Sigmoid colon (tissue), 6 donors: ENCODE measurements at regions not wholly inside any gene's neighbourhood (a gene's known extent, or its start where the extent isn't known, plus 50 kb on each side); places are given as distances from the start of the nearest gene placed in this dataset.

Experiments used
- DNase-seq: peaks from one replicate; pipeline ENCODE4 v3.0.0-alpha.2; 2019
- H3K27ac ChIP-seq, 4 donors: fragments of 200-600 bp; sonication (generic); one replicate each; pipeline ENCODE4 v1.5.1; 2016 to 2019; ENCODE audit warnings: mild to moderate bottlenecking in 1 of 4
- H3K27me3 ChIP-seq, 3 donors: fragments of 200-600 bp; sonication (generic); one replicate each; pipeline ENCODE4 v1.5.1; 2019; ENCODE audit warnings: mild to moderate bottlenecking in 1 of 3
- H3K36me3 ChIP-seq, 4 donors: fragments of 200-600 bp; sonication (generic); one replicate each; pipeline ENCODE4 v1.5.1; 2016 to 2019
- H3K4me1 ChIP-seq, 4 donors: fragments of 200-600 bp; sonication (generic); one replicate each; pipeline ENCODE4 v1.5.1; 2017 to 2019
- H3K4me3 ChIP-seq, 4 donors: fragments of 200-600 bp; sonication (generic); one replicate each; pipeline ENCODE4 v1.5.1; 2017 to 2019; ENCODE audit warnings: mild to moderate bottlenecking in 2 of 4, moderate library complexity in 1 of 4
- H3K9me3 ChIP-seq, 4 donors: fragments of 200-600 bp in 3 of 4; sonication (generic) in 3 of 4; one replicate each; pipeline versions ENCODE4 v1.5.1 to v1.6.1; 2013 to 2019
- CTCF ChIP-seq, 4 experiments: fragments of 450-650 bp in 3 of 4; fragments of 200-600 bp in 1 of 4; IDR thresholded peaks; one replicate each; pipeline ENCODE4 v1.5.1; 2016 to 2019; ENCODE audit warnings: antibody characterized with exemption in 4 of 4, mild to moderate bottlenecking in 3 of 4, moderate library complexity in 2 of 4
- EP300 ChIP-seq, 4 donors: sonication (generic); formaldehyde crosslinking; IDR thresholded peaks; one replicate each; pipeline ENCODE4 v1.6.1; 2017; ENCODE audit warnings: antibody characterized with exemption in 4 of 4
- POLR2A ChIP-seq, 2 donors: fragments of 450-650 bp; IDR thresholded peaks; one replicate each; pipeline ENCODE4 v1.6.1; 2016; ENCODE audit warnings: antibody characterized with exemption in 2 of 2, mild to moderate bottlenecking in 2 of 2, moderate library complexity in 2 of 2
- POLR2AphosphoS5 ChIP-seq, 4 donors: sonication (generic); formaldehyde crosslinking; IDR thresholded peaks; one replicate each; pipeline ENCODE4 v1.6.1; 2017; ENCODE audit warnings: antibody characterized with exemption in 4 of 4
- WGBS, 2 donors: extraction: QIAGEN DNeasy Blood & Tissue Kit; methylation state at CpG; one replicate each; pipeline ENCODE4 v1.1.7; 2013; 5-methylcytosine and 5-hydroxymethylcytosine counted together
- intact Hi-C: fragments of 100-400 bp; cut with DNase I; formaldehyde crosslinking; loops from one replicate; pipeline ENCODE4 v1.15.1; 2023
- donor health status: healthy with polysubstance abuse.
- donor health status: healthy.

- no peaks in the 10 kb centered on the region for H3K27me3 ChIP-seq
- no peaks in the 10 kb centered on the region for H3K36me3 ChIP-seq
- intact Hi-C loops: no loop called here
- no peaks in the 10 kb centered on the region for H3K4me1 ChIP-seq
- H3K4me3 ChIP-seq: no peak overlapping the region
- H3K9me3 ChIP-seq: no peaks in the 10 kb centered on the region
- H3K27ac ChIP-seq: no peak overlapping the region
- 85 to 88% methylated on average over 1 of the region's 1 CpG for WGBS, 2 donors
- no peak for TF ChIP-seq POLR2AphosphoS5 (IDR thresholded peaks at IDR 0.05)
- TF ChIP-seq POLR2A (IDR thresholded peaks at IDR 0.05): no peak
- no peak for TF ChIP-seq EP300 (IDR thresholded peaks at IDR 0.05)
- no peak for TF ChIP-seq CTCF (IDR thresholded peaks at IDR 0.05)
- no peak for DNase-seq
Measured at GRCh38 chr2:234231460-234231859, 181.0 kb downstream of the SPP2 start.

DNA sequence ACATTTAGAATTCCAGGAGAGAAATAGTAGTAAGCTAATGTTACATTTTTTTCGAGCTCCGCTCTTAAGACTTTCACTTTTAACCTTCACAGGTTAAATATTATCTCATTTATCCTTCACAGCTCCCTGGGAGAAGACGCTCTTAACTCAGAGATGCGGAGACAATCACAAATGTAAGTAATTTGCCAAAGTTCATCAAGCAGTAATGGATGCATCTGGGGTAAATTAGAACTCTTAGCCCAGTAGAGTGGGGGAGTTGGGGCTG is 168.5 kb downstream of the SPP2 start:
- DNase-seq: no peak
- Histone ChIP-seq H3K27ac (no peak overlapping the region), H3K4me3 (no peak overlapping the region), H3K27me3 (peaks cover 0 to 10% (median 0%) of the 10 kb centered on the region in 3 donors), H3K9me3 (no peaks in the 10 kb centered on the region), H3K36me3 (no peaks in the 10 kb centered on the region), H3K4me1 (no peaks in the 10 kb centered on the region)
- intact Hi-C loops: no loop called here
- no peak for TF ChIP-seq POLR2A (IDR thresholded peaks at IDR 0.05)
- TF ChIP-seq CTCF (IDR thresholded peaks at IDR 0.05): no peak
- no peak for TF ChIP-seq EP300 (IDR thresholded peaks at IDR 0.05)
- no peak for TF ChIP-seq POLR2AphosphoS5 (IDR thresholded peaks at IDR 0.05)
- WGBS, 2 donors: 48 to 80% methylated on average over 4 of the region's 4 CpGs

DNA sequence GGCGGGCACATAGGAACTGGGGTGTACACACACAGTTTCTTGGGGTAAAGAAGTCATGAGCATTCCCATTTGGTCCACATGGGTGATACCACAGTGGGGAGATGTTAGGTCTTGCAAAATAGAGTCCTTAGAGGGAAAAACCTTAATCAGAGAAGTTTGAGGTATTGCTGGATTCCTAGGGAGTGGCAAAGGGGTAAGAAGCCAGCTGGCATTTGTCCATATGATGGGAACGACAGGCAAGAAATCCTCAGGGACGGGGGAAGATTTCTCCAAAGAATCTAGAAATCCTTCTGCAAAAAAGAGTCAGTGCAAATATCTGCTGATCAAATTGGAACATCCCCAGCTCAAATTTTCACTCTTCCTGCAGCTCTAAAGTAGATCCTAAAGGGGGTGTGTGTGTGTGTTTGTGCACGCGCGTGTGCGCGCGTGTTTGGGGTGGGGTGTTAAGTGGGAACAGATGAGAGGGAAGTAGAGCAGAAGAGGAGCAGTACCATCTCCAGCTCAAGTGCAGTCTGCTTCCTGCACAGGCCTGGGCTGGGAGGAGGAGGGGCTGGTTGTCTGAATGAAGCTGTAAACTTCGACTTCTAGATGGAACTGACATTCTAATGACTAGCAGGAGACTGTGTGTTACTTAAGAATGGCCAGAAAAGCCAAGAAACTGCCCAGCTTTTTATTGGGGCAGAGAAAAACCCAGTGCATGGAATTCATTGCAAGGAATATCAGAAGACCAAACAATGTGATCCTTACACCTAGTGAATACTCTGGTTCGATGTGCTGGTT is 168.0 kb downstream of the SPP2 start:
- intact Hi-C loops: no loop called here
- no peak overlapping the region for H3K4me3 ChIP-seq
- 21 to 39% methylated on average over 11 of the region's 11 CpGs for WGBS, 2 donors

GRCh38 chr2:234212534-234212933 is 162.0 kb downstream of the SPP2 start:
- Histone ChIP-seq H3K36me3 (no peaks in the 10 kb centered on the region), H3K4me3 (no peak overlapping the region), H3K27me3 (peaks cover 0 to 10% (median 0%) of the 10 kb centered on the region in 3 donors), H3K27ac (no peak overlapping the region), H3K9me3 (no peaks in the 10 kb centered on the region), H3K4me1 (no peaks in the 10 kb centered on the region)
- intact Hi-C loops: no loop called here
- 65 to 76% methylated on average over 8 of the region's 8 CpGs for WGBS, 2 donors
- no peak for DNase-seq
- TF ChIP-seq CTCF (IDR thresholded peaks at IDR 0.05) (no peak), POLR2AphosphoS5 (IDR thresholded peaks at IDR 0.05) (no peak), POLR2A (IDR thresholded peaks at IDR 0.05) (no peak), EP300 (IDR thresholded peaks at IDR 0.05) (no peak)

More for the DNA sequence above, 168.0 kb downstream of the SPP2 start:
- no peaks in the 10 kb centered on the region for H3K4me1 ChIP-seq
- no peak overlapping the region for H3K27ac ChIP-seq
- no peaks in the 10 kb centered on the region for H3K9me3 ChIP-seq
- no peaks in the 10 kb centered on the region for H3K36me3 ChIP-seq
- peaks cover 0 to 10% (median 0%) of the 10 kb centered on the region in 3 donors for H3K27me3 ChIP-seq
- no peak for DNase-seq
- TF ChIP-seq EP300 (IDR thresholded peaks at IDR 0.05) (no peak), POLR2AphosphoS5 (IDR thresholded peaks at IDR 0.05) (no peak), POLR2A (IDR thresholded peaks at IDR 0.05) (no peak), CTCF (IDR thresholded peaks at IDR 0.05) (no peak)

DNA sequence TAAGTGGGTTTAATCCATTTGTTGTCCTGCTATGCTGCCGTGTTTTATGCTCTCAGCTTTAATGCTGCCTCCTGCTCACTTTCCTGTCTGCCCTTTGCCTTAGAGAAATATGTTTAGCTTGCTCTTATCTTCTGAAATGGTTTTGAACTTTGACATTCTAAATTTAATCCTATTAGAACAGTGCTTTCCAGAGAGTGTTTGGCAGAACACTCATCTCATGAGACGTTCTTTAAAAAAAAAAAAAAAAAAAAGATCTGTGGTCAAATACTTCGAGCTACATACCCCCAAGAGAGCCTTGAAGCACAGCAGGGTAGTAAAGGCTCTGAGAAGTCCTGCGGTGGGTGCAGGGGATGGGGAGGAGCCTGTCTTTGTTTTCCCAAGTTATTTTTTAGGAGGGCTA is 161.3 kb downstream of the SPP2 start:
- peaks cover 0 to 10% (median 0%) of the 10 kb centered on the region in 3 donors for H3K27me3 ChIP-seq
- H3K36me3 ChIP-seq: no peaks in the 10 kb centered on the region
- intact Hi-C loops: no loop called here
- TF ChIP-seq EP300 (IDR thresholded peaks at IDR 0.05) (no peak), POLR2AphosphoS5 (IDR thresholded peaks at IDR 0.05) (no peak), POLR2A (IDR thresholded peaks at IDR 0.05) (no peak), CTCF (IDR thresholded peaks at IDR 0.05) (no peak)
- no peaks in the 10 kb centered on the region for H3K9me3 ChIP-seq
- 16 to 49% methylated on average over 4 of the region's 4 CpGs for WGBS, 2 donors
- no peaks in the 10 kb centered on the region for H3K4me1 ChIP-seq
- H3K4me3 ChIP-seq: no peak overlapping the region
- H3K27ac ChIP-seq: no peak overlapping the region
- DNase-seq: no peak
